SIG-M5 treated with dmso at 0.1 percent for 504 hours (cell line): ENCODE measurements at regions not wholly inside any gene's neighbourhood (a gene's known extent, or its start where the extent isn't known, plus 50 kb on each side); places are given as distances from the start of the nearest gene placed in this dataset.
"Not testable (repeated sequence)": the region's sequence is repeated elsewhere in the genome, so short reads cannot be mapped to it uniquely, and the experiment has no call there.

Source experiments
- DNase-seq: peaks from one replicate; lab custom pipeline; 2025; ENCODE audit not compliant: unreplicated experiment; lab: John Stamatoyannopoulos, UW

DNA sequence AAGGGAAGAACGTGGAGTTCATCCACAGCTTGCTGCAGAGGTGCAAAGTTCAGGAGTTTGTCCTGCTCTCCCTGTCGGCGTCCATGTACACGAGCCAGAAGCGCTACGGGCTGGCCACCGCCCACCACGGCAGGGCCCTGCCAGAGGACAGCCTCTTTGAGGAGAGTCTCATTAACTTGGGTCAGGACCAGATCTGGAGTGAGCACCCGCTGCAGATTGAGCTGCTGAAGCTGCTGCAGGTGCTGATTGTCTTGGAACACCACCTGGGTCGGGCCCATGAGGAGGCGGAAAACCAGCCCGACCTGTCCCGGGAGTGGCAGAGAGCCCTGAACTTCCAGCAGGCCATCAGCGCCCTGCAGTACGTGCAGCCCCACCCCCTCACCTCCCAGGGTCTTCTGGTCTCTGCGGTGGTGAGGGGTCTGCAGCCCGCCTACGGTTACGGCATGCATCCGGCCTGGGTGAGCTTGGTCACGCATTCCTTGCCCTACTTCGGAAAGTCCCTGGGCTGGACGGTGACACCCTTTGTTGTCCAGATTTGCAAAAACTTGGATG, 73.8 kb upstream of the MORC3 start:
- no peak for DNase-seq

DNA sequence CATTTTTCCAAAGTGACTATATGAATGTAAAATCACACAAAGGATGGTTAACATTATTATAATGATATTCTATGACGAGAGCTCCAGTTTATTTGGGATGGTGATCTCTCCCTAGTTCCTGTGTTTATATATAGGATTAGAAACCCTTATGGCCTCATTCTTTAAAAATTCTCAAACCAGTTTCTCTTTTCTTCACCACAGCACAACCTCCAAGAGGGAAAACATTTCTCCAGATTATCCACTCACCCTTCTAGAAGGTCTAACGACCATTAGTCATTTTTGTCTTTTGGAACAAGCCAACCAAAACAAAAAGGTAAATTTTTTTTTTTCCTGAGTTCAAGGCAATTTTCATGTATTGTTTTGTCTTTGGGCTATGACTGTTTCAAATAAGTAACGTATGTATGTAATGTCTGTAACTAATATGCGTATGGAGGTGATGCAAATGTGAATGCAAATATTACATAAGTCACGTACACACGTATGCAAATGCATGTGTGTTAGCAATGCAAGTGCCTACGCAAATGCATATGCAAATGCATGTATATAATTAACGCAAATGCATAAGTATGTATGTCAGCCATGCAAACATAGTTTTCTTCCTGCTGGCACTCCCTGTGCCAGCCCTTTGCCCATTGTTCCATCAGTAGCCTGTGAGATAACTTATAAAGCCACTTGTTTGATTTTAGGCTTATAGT, 72.5 kb upstream of the MORC3 start:
- no peak for DNase-seq

DNA sequence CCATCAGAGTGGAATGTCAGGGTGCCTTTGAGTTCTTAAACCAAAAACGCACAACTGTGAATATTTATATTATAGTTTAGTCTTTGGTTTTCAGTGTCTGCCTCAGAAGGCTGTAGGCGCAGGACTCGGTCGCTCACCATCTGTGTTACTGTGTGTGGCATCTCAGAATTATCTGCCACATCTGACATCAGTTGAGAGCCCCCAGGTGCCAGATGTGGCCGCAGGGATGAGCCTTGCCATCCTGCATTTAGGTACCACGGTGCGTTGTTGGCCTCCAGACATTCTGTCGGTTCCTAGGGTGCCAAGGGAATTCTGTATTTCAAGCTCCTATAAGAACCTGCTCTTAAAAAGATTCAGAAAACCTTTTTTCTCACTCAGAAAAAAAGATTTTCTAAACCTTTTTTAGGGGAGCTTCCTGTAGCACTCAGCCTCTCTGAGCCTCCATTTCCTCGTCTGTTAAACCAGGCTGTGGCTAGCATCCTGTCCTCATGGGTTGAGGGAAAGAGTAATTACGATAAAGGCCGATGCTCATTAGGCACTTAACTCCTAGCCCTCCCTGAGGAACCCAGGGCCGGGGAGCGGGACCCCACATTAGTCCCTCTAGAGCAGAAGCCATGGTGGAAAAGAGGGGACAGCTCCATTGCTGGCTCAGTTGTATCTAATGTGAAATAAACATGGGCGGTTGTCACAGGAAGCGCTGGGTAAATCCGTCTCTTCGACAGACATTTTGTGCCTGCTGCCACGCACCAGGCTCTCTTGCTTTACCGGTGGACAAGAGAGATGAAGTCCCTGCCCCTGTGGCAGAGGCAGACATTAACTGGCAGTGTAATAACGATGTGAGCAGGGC, 70.2 kb upstream of the MORC3 start:
- DNase-seq = no peak

DNA sequence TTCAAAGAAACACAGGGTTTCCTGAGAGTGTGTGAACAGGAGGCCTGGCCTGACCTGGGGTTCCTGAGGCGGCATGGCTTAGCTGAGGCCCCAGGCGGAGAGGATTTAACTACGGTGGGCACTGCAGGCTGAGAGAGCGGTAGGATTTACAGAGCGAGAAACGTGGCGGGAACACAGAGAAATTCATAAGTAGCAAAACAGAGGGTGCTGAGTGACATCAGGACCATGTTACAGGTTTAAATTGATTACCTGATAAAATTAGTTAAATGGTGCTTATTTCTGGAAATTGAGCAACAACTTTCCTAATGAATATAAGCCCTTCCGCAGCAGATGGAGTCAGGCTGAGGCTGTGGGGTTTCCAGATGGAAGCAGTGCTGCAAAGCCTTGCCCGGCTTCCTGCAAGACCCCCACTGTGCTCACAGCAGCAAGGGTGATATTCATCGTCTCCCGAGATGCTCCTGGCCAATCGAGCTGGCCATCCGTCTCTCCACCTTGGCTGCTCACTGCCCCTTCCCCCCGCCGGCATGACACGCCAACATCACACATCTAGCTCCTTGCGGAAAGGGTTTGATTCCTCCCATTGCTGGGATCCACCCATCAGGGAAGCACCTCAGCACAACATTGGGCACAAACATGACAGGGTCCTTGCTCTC, 69.4 kb upstream of the MORC3 start:
- no peak for DNase-seq

DNA sequence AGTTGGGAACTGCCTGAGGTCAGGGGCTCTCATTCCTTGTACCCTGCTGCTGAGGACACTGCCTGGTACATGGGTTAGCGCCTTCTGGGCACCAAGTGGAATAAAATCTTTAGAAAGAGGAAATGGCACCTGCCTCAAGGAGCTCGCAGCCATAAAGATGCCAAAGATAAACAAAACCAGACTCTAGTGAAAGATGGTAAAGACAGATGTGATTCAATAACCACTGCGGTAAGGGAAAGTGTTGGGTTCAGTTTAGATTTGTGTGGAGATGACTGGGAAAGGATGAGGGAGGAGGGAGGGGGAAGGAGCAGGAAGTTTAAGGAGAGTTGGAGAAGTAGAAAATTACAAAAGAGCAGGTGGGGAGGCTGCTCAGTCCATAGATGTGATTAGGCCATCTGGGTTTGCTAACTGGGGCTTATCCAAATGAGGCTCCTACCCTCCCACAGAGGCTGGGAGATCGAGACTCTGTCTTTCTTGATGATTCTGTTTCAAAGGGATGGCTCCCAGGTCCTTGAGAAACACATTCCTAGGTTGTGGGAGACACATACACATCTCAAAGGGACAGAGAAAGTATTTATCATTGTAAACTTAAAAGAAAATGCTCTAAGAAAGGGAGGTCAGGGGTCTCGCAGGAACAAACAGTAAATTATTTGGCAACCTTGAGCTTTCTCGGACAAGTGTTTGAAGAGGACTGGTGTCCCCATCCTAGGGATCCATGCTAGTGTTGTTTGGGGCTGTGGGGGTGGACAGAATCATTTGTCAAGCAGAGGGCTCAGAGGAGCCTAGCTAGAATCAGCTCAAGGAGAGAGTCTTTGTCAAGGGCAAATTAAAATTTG, 65.7 kb upstream of the MORC3 start:
- DNase-seq = no peak

DNA sequence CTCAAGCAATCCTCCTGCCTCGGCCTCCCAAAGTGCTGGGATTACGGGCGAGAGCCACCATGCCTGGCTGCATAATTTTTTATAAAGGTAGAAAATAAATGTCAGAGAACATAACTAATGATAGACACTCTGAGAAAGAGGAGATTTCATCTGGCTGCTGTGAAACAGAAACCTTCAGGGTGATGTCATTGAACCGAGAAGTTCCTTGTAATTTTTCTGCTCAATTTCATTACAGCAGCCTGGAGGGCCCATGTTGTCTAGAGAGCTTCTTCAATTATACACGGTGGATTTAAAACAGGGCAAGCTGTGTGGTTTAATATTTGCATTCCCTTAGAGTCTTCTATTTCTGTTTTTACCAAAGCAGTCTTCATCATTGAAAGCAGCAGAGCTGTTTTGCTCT, 64.3 kb upstream of the MORC3 start:
- DNase-seq = no peak

DNA sequence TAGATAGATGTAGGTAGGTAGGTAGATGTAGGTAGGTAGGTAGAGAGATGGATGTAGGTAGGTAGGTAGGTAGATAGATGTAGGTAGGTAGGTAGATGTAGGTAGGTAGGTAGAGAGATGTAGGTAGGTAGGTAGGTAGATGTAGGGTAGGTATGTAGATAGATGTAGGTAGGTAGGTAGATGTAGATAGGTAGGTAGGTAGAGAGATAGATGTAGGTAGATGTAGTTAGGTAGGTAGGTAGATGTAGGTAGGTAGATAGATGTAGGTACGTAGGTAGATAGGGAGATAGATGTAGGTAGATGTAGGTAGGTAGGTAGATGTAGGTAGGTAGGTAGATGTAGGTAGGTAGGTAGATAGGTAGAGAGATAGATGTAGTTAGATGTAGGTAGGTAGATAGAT, 62.3 kb upstream of the MORC3 start:
- no peak for DNase-seq

DNA sequence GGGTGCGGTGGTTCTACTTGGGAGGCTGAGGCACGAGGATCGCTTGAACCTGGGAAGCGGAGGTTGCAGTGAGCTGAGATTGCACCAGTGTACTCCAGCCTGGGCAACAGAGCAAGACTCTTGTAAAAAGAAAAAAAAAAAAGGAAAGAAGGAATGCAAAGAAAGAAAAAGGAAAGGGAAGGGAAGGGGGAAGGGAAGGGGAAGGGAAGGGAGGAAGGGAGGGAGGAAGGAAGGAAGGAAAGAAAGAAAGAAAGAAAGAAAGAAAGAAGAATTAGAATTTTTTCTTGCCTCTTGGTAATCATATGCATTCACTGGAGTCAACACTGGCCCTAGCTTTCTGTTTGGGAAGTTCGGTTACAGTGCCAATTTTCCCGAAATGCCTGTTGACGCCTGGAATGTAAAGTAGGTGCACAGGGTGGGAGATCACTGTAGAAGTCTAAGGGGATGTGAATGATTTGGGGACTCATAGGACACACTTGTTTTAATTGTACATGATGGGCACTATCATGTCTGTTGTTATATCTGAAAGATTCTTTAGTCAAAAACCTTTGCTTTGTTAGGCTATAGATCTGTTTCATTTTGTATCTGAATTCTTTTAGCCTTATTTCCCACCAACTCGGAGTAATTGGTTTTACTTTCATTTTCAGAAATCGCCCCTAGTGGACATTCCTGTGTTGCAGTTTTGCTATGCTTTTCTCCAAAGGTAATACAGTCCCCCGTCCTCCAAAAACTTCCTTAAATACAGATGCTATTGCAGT, 59.8 kb upstream of the MORC3 start:
- DNase-seq = peak; percentile 50

DNA sequence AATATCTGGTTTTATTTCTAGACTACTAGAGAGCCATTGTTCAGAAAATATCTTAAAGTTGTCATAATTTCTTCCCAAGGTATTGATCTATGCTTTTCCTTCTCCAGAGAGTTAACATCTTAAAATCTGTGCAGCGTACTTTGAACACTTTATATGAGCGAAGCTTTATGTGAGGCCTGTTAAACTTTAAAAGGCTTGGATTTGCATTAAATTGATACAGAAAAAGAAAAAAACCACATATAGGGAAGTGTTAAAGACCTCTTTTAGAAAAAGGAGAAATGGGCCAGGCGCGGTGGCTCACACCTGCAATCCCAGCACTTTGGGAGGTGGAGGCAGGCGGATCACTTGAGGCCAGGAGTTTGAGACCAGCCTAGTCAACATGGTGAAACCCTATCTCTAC, 59.2 kb upstream of the MORC3 start:
- DNase-seq = no peak

DNA sequence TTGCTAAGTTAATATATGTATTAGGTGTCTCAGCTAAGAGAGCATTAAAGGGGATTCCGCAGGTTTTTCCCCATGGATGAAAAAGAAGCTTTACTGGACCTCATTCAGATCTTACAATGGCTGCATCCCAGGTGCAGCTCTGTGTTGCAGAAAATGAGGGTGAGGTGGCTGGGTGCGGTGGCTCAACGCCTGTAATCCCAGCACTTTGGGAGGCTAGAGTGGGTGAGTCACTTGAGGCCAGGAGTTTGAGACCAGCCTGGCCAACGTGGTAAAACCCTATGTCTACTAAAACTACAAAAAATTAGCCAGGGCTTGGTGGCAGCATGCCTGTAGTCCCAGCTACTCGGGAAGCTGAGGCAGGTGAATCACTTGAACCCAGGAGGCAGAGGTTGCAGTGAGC, 58.5 kb upstream of the MORC3 start:
- no peak for DNase-seq

DNA sequence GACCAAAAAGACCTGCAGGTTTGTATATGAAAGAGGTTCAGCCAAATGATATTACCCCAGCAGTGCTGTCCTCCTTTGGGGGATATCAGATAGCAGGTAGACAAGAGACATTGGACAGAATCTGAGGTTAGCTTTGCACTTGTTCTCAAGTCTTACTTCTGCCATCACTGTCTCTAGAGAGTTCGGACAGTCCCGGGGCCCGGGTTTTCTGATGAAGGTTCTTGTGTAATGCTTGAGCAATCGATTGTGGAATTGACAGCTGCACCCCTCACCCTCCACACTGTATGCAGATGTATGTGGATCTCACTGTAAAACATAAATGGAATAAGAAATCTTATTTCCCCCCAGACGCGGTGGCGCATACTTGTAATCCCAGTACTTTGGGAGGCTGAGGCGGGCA, 56.2 kb upstream of the MORC3 start:
- DNase-seq = peak; percentile 2

DNA sequence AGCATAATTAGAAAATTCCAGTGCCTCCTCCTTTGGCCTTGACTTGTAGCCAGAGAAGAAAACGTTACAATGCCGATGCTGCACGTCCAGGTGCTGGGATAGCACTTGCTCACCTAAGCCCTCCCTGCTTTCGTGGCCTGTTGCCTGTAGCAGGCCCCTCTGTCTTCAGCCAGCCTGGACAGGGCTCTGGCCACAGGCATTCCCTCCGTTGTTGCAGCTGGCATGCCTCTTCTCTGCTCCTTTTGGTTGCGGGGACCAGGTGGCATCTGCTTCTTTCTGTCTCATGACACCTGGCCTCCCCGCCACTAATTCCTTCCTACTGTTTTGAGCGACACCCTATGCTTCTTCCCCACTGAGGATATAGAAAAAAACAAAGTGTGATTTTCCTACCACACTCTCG, 54.6 kb upstream of the MORC3 start:
- DNase-seq = no peak

DNA sequence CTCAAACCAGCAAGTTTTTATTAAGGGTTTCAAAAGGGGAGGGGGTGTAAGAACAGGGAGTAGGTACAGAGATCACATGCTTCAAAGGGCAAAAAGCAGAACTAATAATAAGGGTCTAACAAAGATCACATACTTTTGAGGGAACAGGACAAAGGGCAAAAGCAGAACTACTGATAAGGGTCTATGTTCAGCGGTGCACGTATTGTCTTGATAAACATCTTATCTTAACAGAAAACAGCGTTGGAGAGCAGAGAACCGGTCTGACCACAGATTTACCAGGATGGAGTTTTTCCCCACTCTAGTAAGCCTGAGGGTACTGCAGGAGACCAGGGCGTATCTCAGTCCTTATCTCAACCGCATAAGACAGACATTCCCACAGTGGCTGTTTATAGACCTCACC, 52.2 kb upstream of the MORC3 start:
- peak; percentile 9 for DNase-seq

DNA sequence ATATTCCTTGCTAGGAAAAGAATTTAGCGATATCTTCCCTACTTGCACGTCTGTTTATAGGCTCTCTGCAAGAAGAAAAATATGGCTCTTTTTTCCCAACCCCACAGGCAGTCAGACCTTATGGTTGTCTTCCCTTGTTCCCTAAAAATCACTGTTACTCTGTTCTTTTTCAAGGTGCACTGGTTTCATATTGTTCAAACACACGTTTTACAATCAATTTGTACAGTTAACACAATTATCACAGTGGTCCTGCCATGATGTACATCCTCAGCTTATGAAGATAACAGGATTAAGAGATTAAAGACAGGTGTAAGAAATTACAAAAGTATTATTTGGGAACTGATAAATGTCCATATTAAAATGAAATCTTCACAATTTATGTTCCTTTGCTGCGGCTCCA, 51.7 kb upstream of the MORC3 start:
- DNase-seq = not testable (repeated sequence)
